NB4 (cell line): ENCODE measurements at regions not wholly inside any gene's neighbourhood (a gene's known extent, or its start where the extent isn't known, plus 50 kb on each side); places are given as distances from the start of the nearest gene placed in this dataset.

ENCODE experiments used
- CTCF ChIP-seq: IDR thresholded peaks from one replicate; pipeline ENCODE4 v1.5.1; 2012; ENCODE audit warnings: low read depth, low read length
- MAX ChIP-seq: IDR thresholded peaks from 2 replicates; pipeline ENCODE4 v1.6.1; 2011; ENCODE audit warnings: low read depth, low read length
- MYC ChIP-seq: IDR thresholded peaks from 2 replicates; pipeline ENCODE4 v1.6.1; 2011; ENCODE audit warnings: low read depth, low read length
- POLR2A ChIP-seq: IDR thresholded peaks from 2 replicates; pipeline ENCODE4 v1.6.1; 2011; ENCODE audit warnings: mild to moderate bottlenecking; ENCODE audit not compliant: insufficient read length; ENCODE audit errors: extremely low read depth

GRCh38 chr9:115636596-115636995 lies 517.0 kb upstream of the PAPPA start:
- TF ChIP-seq POLR2A, result no peak
- TF ChIP-seq CTCF, result no peak
- no peak for TF ChIP-seq MAX
- TF ChIP-seq MYC, result no peak
